NCI-H146 (cell line): ENCODE measurements at regions not wholly inside any gene's neighbourhood (a gene's known extent, or its start where the extent isn't known, plus 50 kb on each side); places are given as distances from the start of the nearest gene placed in this dataset.

ENCODE experiments used
- DNase-seq: peaks from one replicate; lab custom pipeline; 2025; lab: John Stamatoyannopoulos, UW

GRCh38 chr1:4375812-4376211, 278.6 kb upstream of the AJAP1 start:
- DNase-seq, result no peak

GRCh38 chr1:4379451-4380175, 274.8 kb upstream of the AJAP1 start:
- no peak for DNase-seq

- no peak for DNase-seq
These were observed 273.7 kb upstream of the AJAP1 start for GRCh38 chr1:4380564-4381168.

- no peak for DNase-seq
These were observed 261.2 kb upstream of the AJAP1 start for GRCh38 chr1:4393191-4393590.

DNA sequence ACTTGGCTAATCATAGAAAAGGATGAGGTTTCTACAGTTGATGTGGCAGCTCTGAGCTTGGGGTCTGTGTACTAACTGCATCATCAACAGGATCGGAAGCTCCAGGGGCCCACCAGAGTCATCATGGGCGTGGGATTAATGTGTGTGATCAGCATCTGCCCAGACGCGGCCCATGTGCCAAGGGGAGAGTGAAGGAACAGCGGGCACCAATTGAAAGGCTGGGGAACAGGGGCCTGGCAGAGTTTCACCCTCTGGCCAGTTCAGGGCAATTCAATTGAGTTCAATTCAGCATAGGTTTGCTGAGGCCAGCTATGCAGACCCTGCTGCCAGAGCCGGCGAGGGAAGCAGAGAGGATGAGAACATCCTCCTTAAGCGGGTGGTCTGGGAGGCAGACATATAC, 260.0 kb upstream of the AJAP1 start:
- DNase-seq, result no peak

GRCh38 chr1:4395158-4395557, 259.3 kb upstream of the AJAP1 start:
- DNase-seq, result no peak

GRCh38 chr1:4395676-4396075, 258.7 kb upstream of the AJAP1 start:
- DNase-seq, result no peak

- DNase-seq, result no peak
These were observed 257.9 kb upstream of the AJAP1 start for GRCh38 chr1:4396551-4396950.

DNA sequence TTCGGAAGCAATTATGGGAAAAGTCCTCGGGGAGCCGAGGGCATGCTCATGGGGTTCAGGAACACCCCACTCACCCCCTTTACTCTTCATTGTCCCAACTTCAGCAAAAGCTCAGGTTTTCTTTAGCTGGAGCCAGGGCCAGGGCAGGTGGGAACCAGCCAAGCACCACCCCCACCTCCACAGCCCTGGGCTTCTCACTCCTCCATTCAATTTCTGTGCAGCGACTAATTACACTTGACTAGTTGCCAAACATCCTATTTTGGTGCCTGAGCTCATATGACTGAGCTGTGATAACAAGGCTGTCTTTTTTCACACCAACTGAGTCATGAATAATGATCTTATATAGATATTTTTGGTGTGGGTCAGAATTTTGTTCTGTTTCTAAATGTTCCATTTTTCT, 257.2 kb upstream of the AJAP1 start:
- DNase-seq, result no peak

DNA sequence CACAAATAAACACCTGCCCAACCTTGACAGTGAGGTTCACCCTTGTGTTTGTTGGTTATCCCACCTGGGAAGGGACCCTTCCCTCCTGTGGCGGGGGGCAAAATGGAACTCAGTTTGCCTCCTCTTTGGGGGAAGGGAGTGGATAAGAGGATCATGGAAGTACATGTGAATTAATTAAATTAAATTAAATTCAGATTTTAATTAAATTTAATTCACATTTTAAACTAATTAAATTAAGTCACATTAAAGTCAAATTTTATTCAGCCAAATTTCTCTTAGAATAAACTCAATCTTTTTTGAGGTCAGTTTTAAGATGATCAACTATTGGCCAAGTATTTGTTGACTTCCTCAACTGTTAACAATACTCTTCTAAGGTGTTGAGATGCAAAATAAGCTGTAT, 252.4 kb upstream of the AJAP1 start:
- DNase-seq, result no peak

- no peak for DNase-seq
These were observed 249.4 kb upstream of the AJAP1 start for GRCh38 chr1:4404854-4405590.

- DNase-seq, result no peak
These were observed 246.6 kb upstream of the AJAP1 start for GRCh38 chr1:4407851-4408250.

DNA sequence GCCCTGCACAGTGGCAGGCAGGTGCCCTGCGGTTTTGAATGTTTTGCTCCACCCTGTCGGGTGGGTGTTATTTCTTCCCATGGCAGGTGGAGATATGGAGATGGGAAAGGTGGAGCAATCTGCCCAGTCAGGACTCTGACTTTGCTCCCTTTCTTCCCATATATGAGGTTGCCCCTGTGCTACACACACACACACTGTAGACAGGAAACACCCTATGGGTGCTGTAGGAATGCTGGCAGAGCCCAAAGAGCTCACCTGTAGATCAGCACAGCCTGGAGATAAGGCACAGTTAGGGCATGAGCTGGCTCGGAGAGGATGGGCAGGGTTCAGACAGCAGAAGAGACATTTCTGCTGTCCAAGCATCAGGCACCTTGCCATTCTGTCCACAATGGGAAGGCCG, 246.0 kb upstream of the AJAP1 start:
- DNase-seq, result no peak

DNA sequence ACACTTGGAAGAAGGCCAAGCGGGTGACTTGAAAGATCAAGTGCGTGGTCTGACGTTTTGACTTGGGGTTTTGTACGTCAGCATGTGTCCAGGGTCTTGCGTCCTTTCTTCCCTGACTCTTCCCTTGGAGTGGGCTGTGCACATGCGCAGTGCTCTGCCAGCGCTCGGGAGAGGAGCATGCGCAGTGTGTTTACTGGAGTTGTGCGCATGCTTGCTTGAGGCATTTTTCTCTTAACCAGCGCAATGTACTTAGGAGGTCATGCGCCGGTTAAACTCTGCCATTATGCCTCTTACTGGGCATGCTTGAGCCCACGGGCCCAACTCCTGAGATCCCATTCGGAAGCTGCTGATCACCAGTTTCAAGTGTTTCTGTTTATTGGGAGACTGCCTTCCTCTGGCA, 242.5 kb upstream of the AJAP1 start:
- no peak for DNase-seq

GRCh38 chr1:4415476-4415875, 238.9 kb upstream of the AJAP1 start:
- DNase-seq, result no peak

- DNase-seq, result no peak
These were observed 238.2 kb upstream of the AJAP1 start for GRCh38 chr1:4416189-4416588.

- DNase-seq, result no peak
These were observed 236.4 kb upstream of the AJAP1 start for GRCh38 chr1:4418021-4418420.

GRCh38 chr1:4421986-4422385, 232.4 kb upstream of the AJAP1 start:
- DNase-seq, result no peak

- DNase-seq, result no peak
These were observed 231.7 kb upstream of the AJAP1 start for GRCh38 chr1:4422504-4423289.

GRCh38 chr1:4424254-4424653, 230.2 kb upstream of the AJAP1 start:
- DNase-seq, result no peak

GRCh38 chr1:4424766-4425165, 229.6 kb upstream of the AJAP1 start:
- no peak for DNase-seq

DNA sequence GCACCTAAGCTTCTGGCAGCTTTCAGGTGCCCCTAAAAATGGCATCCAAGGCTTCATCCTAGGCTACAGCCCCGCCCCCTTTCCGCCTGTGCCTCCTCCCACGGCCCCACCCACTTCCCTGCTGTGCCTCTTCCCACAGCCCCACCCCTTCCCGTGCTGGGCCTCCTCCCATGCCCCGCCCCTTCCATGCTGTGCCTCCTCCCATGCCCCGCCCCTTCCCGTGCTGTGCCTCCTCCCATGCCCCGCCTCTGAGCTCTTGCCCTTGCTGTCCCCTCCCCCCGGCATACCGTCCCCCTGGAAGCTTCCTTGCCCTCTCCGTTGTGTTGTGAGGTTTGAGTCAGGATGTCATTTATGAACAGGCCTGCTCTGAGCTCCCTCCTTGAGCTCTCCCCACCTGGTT, 228.5 kb upstream of the AJAP1 start:
- DNase-seq, result no peak

DNA sequence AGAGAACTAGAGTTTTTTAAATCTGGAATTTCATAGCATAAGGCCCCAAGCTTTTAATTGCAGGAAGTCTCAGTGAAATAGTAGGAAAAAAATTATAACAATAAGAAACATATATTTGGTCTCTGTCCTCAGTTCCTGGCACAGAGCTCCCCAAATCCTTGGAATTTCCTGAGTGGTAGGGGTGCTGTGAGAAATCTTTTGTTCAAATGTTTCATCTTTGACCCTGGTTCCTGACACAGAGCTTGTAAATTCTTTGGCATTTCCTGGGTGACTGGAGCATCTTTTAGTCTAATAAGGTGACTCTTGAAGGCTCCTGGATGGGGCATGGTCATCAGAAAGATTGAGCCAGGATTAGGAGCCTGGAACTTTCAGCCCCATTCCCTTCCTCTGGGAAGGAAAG, 225.7 kb upstream of the AJAP1 start:
- no peak for DNase-seq
